Activated B cell treated with CpG ODN at 0.5 μM for 24 hours (primary cell): ENCODE measurements at regions not wholly inside any gene's neighbourhood (a gene's known extent, or its start where the extent isn't known, plus 50 kb on each side); places are given as distances from the start of the nearest gene placed in this dataset.

Experiments
- ATAC-seq: fragments of 200-7000 bp; cut with Tn5 transposase; one replicate; pipeline ENCODE4 v1.10.0; 2021; ENCODE audit warnings: low read depth, mild to moderate bottlenecking, moderate library complexity
- CTCF ChIA-PET: fragments of 350-600 bp; sonication (Branson Sonifier 250); formaldehyde crosslinking; loops from one replicate; lab custom pipeline; 2021; ENCODE audit warnings: antibody characterized with exemption; lab: Charles Lee
- POLR2A ChIA-PET: fragments of 350-600 bp; sonication (Branson Sonifier 250); formaldehyde crosslinking; loops from one replicate; lab custom pipeline; 2021; ENCODE audit warnings: antibody characterized with exemption; lab: Charles Lee
- DNase-seq: peaks from one replicate; pipeline ENCODE4 v3.0.0; 2022
- H3K27ac Mint-ChIP-seq: one replicate; pipeline ENCODE4 v1.8.0; 2020; ENCODE audit warnings: mixed read lengths
- H3K27me3 Mint-ChIP-seq: one replicate; pipeline ENCODE4 v1.8.0; 2021; ENCODE audit warnings: mixed read lengths
- H3K36me3 Mint-ChIP-seq: one replicate; pipeline ENCODE4 v1.8.0; 2021; ENCODE audit warnings: low read depth, mixed read lengths
- H3K4me1 Mint-ChIP-seq: one replicate; pipeline ENCODE4 v1.8.0; 2021; ENCODE audit warnings: mixed read lengths
- H3K4me3 Mint-ChIP-seq: one replicate; pipeline ENCODE4 v1.8.0; 2020; ENCODE audit warnings: mild to moderate bottlenecking, mixed read lengths
- H3K9me3 Mint-ChIP-seq: one replicate; pipeline ENCODE4 v1.8.0; 2020; ENCODE audit warnings: mixed read lengths
- intact Hi-C: fragments of 100-400 bp; cut with micrococcal nuclease; formaldehyde crosslinking; loops from one replicate; pipeline ENCODE4 v1.15.1; 2024
- TF ChIP-seq, protein P1 (sequence below): fragments of 200-600 bp; IDR thresholded peaks from one replicate; pipeline ENCODE4 v1.8.0; 2022; ENCODE audit warnings: antibody characterized with exemption, mild to moderate bottlenecking

GRCh38 chr6:42512579-42512978, 51.2 kb upstream of the UBR2 start:
- Mint-ChIP-seq H3K27me3 (no peaks in the 10 kb centered on the region), H3K4me1 (peaks cover 17% of the 10 kb centered on the region), H3K9me3 (no peaks in the 10 kb centered on the region), H3K36me3 (no peaks in the 10 kb centered on the region), H3K27ac (no peak overlapping the region), H3K4me3 (no peak overlapping the region)
- DNase-seq (no peak), ATAC-seq (no peak)
- TF ChIP-seq, protein P1, sequence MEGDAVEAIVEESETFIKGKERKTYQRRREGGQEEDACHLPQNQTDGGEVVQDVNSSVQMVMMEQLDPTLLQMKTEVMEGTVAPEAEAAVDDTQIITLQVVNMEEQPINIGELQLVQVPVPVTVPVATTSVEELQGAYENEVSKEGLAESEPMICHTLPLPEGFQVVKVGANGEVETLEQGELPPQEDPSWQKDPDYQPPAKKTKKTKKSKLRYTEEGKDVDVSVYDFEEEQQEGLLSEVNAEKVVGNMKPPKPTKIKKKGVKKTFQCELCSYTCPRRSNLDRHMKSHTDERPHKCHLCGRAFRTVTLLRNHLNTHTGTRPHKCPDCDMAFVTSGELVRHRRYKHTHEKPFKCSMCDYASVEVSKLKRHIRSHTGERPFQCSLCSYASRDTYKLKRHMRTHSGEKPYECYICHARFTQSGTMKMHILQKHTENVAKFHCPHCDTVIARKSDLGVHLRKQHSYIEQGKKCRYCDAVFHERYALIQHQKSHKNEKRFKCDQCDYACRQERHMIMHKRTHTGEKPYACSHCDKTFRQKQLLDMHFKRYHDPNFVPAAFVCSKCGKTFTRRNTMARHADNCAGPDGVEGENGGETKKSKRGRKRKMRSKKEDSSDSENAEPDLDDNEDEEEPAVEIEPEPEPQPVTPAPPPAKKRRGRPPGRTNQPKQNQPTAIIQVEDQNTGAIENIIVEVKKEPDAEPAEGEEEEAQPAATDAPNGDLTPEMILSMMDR: no peak
- CTCF ChIA-PET: interaction anchor here (0.9 to 5.0 kb wide), 2 partner anchors 35 to 52 kb away, joined by 3 to 44 read pairs; no protein-coding TSS in a partner anchor
- POLR2A ChIA-PET: no interaction called here
- intact Hi-C loops: no loop called here

GRCh38 chr6:42511803-42512422, 51.9 kb upstream of the UBR2 start:
- Mint-ChIP-seq H3K9me3 (no peaks in the 10 kb centered on the region), H3K36me3 (no peaks in the 10 kb centered on the region), H3K4me1 (peaks cover 22% of the 10 kb centered on the region), H3K27me3 (no peaks in the 10 kb centered on the region), H3K27ac (no peak overlapping the region), H3K4me3 (no peak overlapping the region)
- ChIA-PET CTCF (interaction anchor here (0.9 to 5.0 kb wide), 3 partner anchors 20 to 52 kb away, joined by 3 to 44 read pairs (median 15); no protein-coding TSS in a partner anchor), POLR2A (interaction anchor here (0.6 kb wide), 1 partner anchor 356 kb away, joined by 4 read pairs; no protein-coding TSS in a partner anchor)
- ATAC-seq: no peak
- intact Hi-C loops: loop anchor here (1.0 kb wide), 1 partner anchor 35 kb away; no protein-coding TSS in a partner anchor
- no peak for DNase-seq
- TF ChIP-seq, protein P1: no peak

DNA sequence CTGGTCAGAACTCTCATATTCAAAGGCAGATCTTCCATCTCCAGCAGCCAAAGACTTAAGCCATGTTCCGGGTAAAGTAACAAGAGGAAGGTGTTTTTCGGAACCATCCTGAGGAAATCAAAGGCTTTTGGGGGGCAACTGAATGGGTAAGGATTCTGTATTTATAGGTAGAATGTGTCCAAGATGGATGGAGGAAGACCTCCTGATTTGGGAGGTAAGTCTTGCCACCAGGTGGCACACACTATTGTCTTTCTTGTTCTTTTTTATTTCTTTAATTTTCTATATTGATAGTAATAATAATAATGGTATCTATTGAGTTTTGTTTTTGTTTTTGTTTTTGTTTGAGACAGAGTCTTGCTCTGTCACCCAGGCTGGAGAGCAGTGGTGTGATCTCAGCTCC, 53.0 kb upstream of the UBR2 start:
- H3K27ac Mint-ChIP-seq: no peak overlapping the region
- CTCF ChIA-PET: interaction anchor here (0.9 to 5.0 kb wide), 4 partner anchors 9 to 59 kb away, joined by 3 to 44 read pairs (median 9); no protein-coding TSS in a partner anchor
- no peaks in the 10 kb centered on the region for H3K36me3 Mint-ChIP-seq

GRCh38 chr6:42509765-42510164, 54.1 kb upstream of the UBR2 start:
- DNase-seq (no peak), ATAC-seq (peak; percentile 16)
- H3K9me3 Mint-ChIP-seq: no peaks in the 10 kb centered on the region
- TF ChIP-seq, protein P1: no peak
- CTCF ChIA-PET: interaction anchor here (2.6 to 5.0 kb wide), 2 partner anchors 22 to 38 kb away, joined by 15 to 44 read pairs; no protein-coding TSS in a partner anchor
- H3K4me3 Mint-ChIP-seq: no peak overlapping the region
- intact Hi-C loops: no loop called here
- H3K36me3 Mint-ChIP-seq: no peaks in the 10 kb centered on the region
- H3K4me1 Mint-ChIP-seq: peaks cover 33% of the 10 kb centered on the region
- H3K27me3 Mint-ChIP-seq: no peaks in the 10 kb centered on the region
- no peak overlapping the region for H3K27ac Mint-ChIP-seq
- POLR2A ChIA-PET: interaction anchor here (0.9 kb wide), 1 partner anchor 11 kb away, joined by 3 read pairs; no protein-coding TSS in a partner anchor

More for the DNA sequence above, 53.0 kb upstream of the UBR2 start:
- intact Hi-C loops: loop anchor here (1.0 kb wide), 1 partner anchor 37 kb away; no protein-coding TSS in a partner anchor
- H3K4me3 Mint-ChIP-seq: no peak overlapping the region
- ATAC-seq (no peak), DNase-seq (no peak)
- H3K9me3 Mint-ChIP-seq: no peaks in the 10 kb centered on the region
- TF ChIP-seq, protein P1: no peak
- H3K27me3 Mint-ChIP-seq: no peaks in the 10 kb centered on the region
- peaks cover 33% of the 10 kb centered on the region for H3K4me1 Mint-ChIP-seq
- POLR2A ChIA-PET: interaction anchor here (0.6 kb wide), 1 partner anchor 48 kb away, joined by 7 read pairs; no protein-coding TSS in a partner anchor

- no peaks in the 10 kb centered on the region for H3K36me3 Mint-ChIP-seq
- H3K9me3 Mint-ChIP-seq: no peaks in the 10 kb centered on the region
- peaks cover 28% of the 10 kb centered on the region for H3K4me1 Mint-ChIP-seq
- ATAC-seq: no peak
- DNase-seq: no peak
- ChIA-PET POLR2A (interaction anchor here (0.9 kb wide), 1 partner anchor 12 kb away, joined by 3 read pairs; no protein-coding TSS in a partner anchor), CTCF (interaction anchor here (2.6 to 5.0 kb wide), 2 partner anchors 23 to 38 kb away, joined by 15 to 44 read pairs; no protein-coding TSS in a partner anchor)
- H3K27ac Mint-ChIP-seq: no peak overlapping the region
- no peak overlapping the region for H3K4me3 Mint-ChIP-seq
- H3K27me3 Mint-ChIP-seq: no peaks in the 10 kb centered on the region
- intact Hi-C loops: no loop called here
- TF ChIP-seq, protein P1: no peak
Observed at GRCh38 chr6:42509256-42509655, 54.6 kb upstream of the UBR2 start.
